HL-60 (cell line): ENCODE measurements at regions not wholly inside any gene's neighbourhood (a gene's known extent, or its start where the extent isn't known, plus 50 kb on each side); places are given as distances from the start of the nearest gene placed in this dataset.
"Not testable (repeated sequence)": the region's sequence is repeated elsewhere in the genome, so short reads cannot be mapped to it uniquely, and the experiment has no call there.

Experiments used
- DNase-seq, 2 experiments: peaks; one replicate each; pipeline ENCODE4 v3.0.0-alpha.2; 2010 to 2020; ENCODE audit warnings: low read depth in 1 of 2, low spot score in 1 of 2
- H3K27ac ChIP-seq: fragments of 250-450 bp; sonication (Bioruptor Pico); replicated peaks from 2 replicates; pipeline ENCODE4 v1.5.1; 2020; ENCODE audit warnings: mild to moderate bottlenecking, moderate library complexity
- H3K27me3 ChIP-seq: fragments of 250-450 bp; sonication (Bioruptor Pico); 2 replicates; pipeline ENCODE4 v1.5.1; 2021; ENCODE audit warnings: mild to moderate bottlenecking, moderate library complexity; ENCODE audit not compliant: insufficient read depth, poor library complexity, severe bottlenecking
- H3K4me3 ChIP-seq: replicated peaks from 2 replicates; pipeline ENCODE4 v1.5.1; 2011; ENCODE audit warnings: mild to moderate bottlenecking, control low read depth, low read length; ENCODE audit not compliant: insufficient read depth
- GABPA ChIP-seq: IDR thresholded peaks from 2 replicates; pipeline ENCODE4 v1.6.1; 2012; ENCODE audit warnings: low read depth
- POLR2AphosphoS5 ChIP-seq: IDR thresholded peaks from 2 replicates; pipeline ENCODE4 v1.6.1; 2012; ENCODE audit warnings: low read depth
- SPI1 ChIP-seq: IDR thresholded peaks from 2 replicates; pipeline ENCODE4 v1.6.1; 2012; ENCODE audit warnings: low read depth, mild to moderate bottlenecking, borderline replicate concordance
- TF ChIP-seq, protein P1 (sequence below): IDR thresholded peaks from one replicate; pipeline ENCODE4 v1.5.1; 2011; ENCODE audit warnings: low read length, control low read depth, inconsistent platforms; ENCODE audit not compliant: insufficient read depth
- TF ChIP-seq, protein P2 (sequence below): IDR thresholded peaks from 2 replicates; pipeline ENCODE4 v1.6.1; 2012; ENCODE audit warnings: low read depth; ENCODE audit not compliant: insufficient replicate concordance

DNA sequence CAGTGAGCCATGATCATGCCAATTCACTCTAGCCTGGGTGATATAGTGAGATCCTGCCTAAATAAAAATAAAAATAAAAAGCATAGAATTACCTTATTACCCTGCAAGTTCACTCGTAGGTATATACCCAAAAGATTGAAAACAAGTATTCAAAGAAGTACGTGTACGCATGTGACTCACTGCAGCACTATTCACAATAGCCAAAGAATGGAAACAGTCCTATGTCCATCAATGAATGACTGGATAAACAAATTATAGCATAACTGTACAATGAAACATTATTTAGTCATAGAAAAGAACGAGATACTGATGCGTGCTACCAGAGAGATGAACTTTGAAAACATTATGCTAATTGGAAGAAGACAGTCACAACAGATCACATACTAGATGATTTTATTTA lies 204.6 kb upstream of the DIAPH2 start:
- no peak for DNase-seq
- TF ChIP-seq GABPA (no peak), SPI1 (no peak), POLR2AphosphoS5 (no peak)
- TF ChIP-seq, protein P1, sequence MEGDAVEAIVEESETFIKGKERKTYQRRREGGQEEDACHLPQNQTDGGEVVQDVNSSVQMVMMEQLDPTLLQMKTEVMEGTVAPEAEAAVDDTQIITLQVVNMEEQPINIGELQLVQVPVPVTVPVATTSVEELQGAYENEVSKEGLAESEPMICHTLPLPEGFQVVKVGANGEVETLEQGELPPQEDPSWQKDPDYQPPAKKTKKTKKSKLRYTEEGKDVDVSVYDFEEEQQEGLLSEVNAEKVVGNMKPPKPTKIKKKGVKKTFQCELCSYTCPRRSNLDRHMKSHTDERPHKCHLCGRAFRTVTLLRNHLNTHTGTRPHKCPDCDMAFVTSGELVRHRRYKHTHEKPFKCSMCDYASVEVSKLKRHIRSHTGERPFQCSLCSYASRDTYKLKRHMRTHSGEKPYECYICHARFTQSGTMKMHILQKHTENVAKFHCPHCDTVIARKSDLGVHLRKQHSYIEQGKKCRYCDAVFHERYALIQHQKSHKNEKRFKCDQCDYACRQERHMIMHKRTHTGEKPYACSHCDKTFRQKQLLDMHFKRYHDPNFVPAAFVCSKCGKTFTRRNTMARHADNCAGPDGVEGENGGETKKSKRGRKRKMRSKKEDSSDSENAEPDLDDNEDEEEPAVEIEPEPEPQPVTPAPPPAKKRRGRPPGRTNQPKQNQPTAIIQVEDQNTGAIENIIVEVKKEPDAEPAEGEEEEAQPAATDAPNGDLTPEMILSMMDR: no peak
- TF ChIP-seq, protein P2, sequence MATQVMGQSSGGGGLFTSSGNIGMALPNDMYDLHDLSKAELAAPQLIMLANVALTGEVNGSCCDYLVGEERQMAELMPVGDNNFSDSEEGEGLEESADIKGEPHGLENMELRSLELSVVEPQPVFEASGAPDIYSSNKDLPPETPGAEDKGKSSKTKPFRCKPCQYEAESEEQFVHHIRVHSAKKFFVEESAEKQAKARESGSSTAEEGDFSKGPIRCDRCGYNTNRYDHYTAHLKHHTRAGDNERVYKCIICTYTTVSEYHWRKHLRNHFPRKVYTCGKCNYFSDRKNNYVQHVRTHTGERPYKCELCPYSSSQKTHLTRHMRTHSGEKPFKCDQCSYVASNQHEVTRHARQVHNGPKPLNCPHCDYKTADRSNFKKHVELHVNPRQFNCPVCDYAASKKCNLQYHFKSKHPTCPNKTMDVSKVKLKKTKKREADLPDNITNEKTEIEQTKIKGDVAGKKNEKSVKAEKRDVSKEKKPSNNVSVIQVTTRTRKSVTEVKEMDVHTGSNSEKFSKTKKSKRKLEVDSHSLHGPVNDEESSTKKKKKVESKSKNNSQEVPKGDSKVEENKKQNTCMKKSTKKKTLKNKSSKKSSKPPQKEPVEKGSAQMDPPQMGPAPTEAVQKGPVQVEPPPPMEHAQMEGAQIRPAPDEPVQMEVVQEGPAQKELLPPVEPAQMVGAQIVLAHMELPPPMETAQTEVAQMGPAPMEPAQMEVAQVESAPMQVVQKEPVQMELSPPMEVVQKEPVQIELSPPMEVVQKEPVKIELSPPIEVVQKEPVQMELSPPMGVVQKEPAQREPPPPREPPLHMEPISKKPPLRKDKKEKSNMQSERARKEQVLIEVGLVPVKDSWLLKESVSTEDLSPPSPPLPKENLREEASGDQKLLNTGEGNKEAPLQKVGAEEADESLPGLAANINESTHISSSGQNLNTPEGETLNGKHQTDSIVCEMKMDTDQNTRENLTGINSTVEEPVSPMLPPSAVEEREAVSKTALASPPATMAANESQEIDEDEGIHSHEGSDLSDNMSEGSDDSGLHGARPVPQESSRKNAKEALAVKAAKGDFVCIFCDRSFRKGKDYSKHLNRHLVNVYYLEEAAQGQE: no peak
- Histone ChIP-seq H3K27ac (no peak overlapping the region), H3K27me3 (no peaks in the 10 kb centered on the region), H3K4me3 (no peak overlapping the region)

DNA sequence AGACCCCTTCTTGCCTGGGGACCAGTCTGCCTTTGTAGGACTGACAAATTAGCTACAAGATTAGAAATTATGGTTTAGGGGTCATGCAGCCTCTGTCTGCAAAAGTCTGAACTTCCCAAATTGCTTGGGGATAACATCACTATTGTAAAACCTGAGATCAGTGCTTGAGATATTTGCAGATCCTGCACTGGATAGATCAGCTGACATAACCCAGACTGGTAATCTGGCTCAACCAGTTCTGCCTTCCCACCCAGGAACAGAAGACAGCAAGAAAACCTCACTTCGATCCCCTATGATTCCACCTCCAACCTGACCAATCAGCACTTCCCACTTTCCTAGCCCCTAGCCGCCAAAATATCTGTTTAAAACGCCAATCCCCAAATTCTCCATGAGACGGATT lies 202.8 kb upstream of the DIAPH2 start:
- TF ChIP-seq, protein P2: no peak
- TF ChIP-seq SPI1 (no peak), POLR2AphosphoS5 (no peak)
- Histone ChIP-seq H3K4me3 (no peak overlapping the region), H3K27me3 (no peaks in the 10 kb centered on the region), H3K27ac (no peak overlapping the region)
- no peak for DNase-seq

DNA sequence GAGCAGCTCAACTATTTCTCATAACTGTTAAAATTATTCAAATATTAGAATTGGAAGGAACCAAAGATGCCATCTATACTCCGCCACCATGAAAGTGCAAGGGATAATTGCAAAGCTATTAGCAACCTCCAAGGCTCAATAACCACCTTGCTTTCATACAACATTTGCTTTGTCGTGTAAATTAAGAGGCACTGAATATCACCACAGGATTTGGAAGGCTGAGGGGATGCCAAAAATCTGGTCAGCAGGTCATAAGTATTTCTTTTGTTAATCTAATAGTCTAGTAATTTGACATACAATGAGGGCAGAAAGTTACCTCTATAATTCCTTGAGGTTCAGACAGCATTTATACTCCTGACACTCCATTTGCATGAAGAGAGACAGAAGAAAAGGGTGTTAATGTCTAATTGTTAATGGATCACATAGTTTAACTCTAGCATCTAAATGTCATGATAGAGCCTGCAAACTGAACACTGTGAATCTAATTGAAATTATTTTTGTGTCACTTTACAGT lies 200.9 kb upstream of the DIAPH2 start:
- TF ChIP-seq, protein P2: no peak
- no peak for TF ChIP-seq POLR2AphosphoS5
- no peak for TF ChIP-seq SPI1
- TF ChIP-seq, protein P1: no peak
- TF ChIP-seq GABPA: no peak
- H3K4me3 ChIP-seq: no peak overlapping the region
- DNase-seq: no peak
- H3K27ac ChIP-seq: no peak overlapping the region
- H3K27me3 ChIP-seq: no peaks in the 10 kb centered on the region

DNA sequence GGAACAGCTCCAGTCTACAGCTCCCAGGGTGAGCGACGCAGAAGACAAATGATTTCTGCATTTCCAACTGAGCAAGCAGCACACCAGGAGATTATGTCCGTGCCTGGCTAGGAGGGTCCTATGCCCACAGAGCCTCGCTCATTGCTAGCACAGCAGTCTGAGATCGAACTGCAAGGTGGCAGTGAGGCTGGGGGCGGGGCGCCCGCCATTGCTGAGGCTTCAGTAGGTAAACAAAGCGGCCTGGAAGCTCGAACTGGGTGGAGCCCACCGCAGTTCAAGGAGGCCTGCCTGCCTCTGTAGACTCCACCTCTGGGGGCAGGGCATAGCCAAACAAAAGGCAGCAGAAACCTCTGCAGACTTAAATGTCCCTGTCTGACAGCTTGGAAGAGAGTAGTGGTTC lies 198.0 kb upstream of the DIAPH2 start:
- not testable (repeated sequence) for DNase-seq, H3K27me3 ChIP-seq, H3K4me3 ChIP-seq, H3K27ac ChIP-seq
